GM12865 (cell line): ENCODE measurements at regions not wholly inside any gene's neighbourhood (a gene's known extent, or its start where the extent isn't known, plus 50 kb on each side); places are given as distances from the start of the nearest gene placed in this dataset.

Source experiments
- DNase-seq: peaks from one replicate; pipeline ENCODE4 v3.0.0; 2010; ENCODE audit warnings: low read depth
- H3K4me3 ChIP-seq: 2 replicates; pipeline ENCODE4 v1.5.1; 2011; ENCODE audit warnings: mild to moderate bottlenecking, low read depth, low read length, control low read depth
- CTCF ChIP-seq: IDR thresholded peaks from 2 replicates; pipeline ENCODE4 v1.5.1; 2011; ENCODE audit warnings: low read length, control low read depth, low read depth, inconsistent platforms; ENCODE audit not compliant: insufficient read depth; ENCODE audit errors: missing control alignments

GRCh38 chr10:81135851-81136250 lies 598.1 kb downstream of the SH2D4B start:
- no peak for TF ChIP-seq CTCF
- no peak overlapping the region for H3K4me3 ChIP-seq
- DNase-seq: peak; percentile 86

DNA sequence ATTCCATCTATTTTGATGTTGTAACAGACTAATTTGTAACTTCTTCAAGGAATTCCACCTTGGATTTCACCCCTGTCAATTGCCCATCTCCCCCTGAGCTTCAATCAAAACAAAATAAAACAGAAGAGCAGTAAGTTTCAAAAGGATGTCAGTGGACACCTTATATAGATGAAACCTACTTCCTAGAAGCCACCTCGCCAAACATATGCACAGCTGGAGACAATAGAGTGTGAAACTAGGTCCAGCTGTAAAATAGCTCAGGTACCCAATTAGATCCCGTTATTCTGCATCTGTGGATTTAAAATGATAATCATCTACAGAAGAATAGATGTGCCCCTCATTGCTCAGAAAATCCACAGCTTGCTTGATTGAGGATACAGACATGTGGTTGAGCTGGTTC lies 598.6 kb downstream of the SH2D4B start:
- DNase-seq: no peak
- TF ChIP-seq CTCF: no peak
- H3K4me3 ChIP-seq: no peak overlapping the region

GRCh38 chr10:81145975-81146374 lies 608.3 kb downstream of the SH2D4B start:
- DNase-seq: no peak
- H3K4me3 ChIP-seq: no peak overlapping the region
- no peak for TF ChIP-seq CTCF

- no peak for DNase-seq
Measured at GRCh38 chr10:81146436-81146835, 608.7 kb downstream of the SH2D4B start.

DNA sequence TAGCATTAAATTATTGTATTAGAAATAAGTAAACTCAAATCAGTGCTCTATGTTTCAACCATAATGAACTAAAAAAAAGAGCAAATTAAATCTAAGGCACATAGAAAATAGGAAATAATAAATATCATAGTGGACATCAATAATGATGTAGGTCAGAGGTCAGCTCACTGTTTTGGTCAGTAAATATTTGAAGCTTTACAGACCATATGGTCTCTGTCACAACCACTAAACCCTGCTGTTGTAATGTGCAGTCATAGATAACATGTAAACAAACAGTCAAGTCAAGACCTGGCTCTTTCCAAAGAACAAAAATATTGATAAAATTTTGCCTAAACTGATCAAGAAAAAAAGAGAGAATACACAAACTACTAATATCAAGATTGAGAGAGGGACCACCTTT lies 615.0 kb downstream of the SH2D4B start:
- no peak overlapping the region for H3K4me3 ChIP-seq
- TF ChIP-seq CTCF: no peak
- no peak for DNase-seq

More at GRCh38 chr10:81146436-81146835, 608.7 kb downstream of the SH2D4B start:
- H3K4me3 ChIP-seq: no peak overlapping the region
- TF ChIP-seq CTCF: no peak

- no peak for TF ChIP-seq CTCF
- no peak overlapping the region for H3K4me3 ChIP-seq
- DNase-seq: no peak
Measured at GRCh38 chr10:81157681-81158080, 620.0 kb downstream of the SH2D4B start.

DNA sequence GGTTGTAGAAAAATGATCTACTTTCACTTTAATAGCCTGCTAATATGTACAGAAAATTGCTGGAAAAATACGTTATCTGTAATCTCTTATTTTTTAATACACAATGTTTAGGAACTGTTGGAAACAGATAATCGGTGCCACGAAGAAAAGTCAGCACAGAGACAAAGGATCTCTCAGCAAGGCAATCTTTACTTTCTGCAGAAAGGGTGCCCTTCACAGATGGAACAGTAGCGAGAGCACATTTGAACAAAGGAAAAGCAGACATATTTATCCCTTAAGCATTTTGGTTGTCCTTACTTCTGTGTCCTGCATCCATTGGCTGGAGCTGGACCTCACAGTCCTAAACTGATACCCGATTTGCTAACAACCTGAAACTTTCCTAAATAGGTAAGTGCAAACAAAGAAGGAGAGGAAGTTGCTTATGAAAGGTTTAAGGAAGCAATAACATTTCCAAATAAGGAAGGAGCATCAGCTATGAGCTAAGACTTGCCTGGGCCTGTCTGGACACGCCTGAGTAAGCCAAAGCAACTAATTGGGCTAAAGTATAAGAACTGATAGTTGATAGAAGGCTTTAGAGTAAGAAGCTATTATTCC lies 640.0 kb downstream of the SH2D4B start:
- TF ChIP-seq CTCF: no peak
- no peak overlapping the region for H3K4me3 ChIP-seq
- DNase-seq: peak; percentile 4
